ENCODE measurements at regions not wholly inside any gene's neighbourhood (a gene's known extent, or its start where the extent isn't known, plus 50 kb on each side); places are given as distances from the start of the nearest gene placed in this dataset.

DNA sequence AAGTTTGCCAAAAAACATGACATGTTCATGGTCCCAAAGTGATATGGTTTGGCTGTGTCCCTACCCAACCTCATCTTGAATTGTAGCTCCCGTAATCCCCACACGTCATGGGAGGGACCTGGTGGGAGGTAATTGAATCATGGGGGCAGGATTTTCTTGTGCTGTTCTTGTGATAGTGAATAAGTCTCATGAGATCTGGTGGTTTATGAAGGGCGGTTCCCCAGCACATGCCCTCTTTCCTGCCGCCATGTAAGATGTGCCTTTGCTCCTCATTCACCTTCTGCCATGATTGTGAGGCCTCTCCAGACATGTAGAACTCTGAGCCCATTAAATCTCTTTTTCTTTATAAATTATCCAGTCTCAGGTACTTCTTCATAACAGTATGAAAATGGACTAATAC lies 322.1 kb downstream of the MED10 start:
- H3K9me3 ChIP-seq (ENCODE audit: insufficient read depth in 2 of 2, low read depth in 1 of 2, low read length in 1 of 2) = no peaks in the 10 kb centered on the region; a peak in 1 of 4 replicates
- no peak overlapping the region for H2AFZ ChIP-seq (ENCODE audit: low read length)
- ChIA-PET POLR2A (ENCODE audit: partially characterized antibody) (no interaction called here), CTCF (ENCODE audit: partially characterized antibody) (no interaction called here)
- no peak overlapping the region for H2BK120ac ChIP-seq (replicated peaks; ENCODE audit: low read depth, low read length)
- no peak overlapping the region for H4K8ac ChIP-seq (ENCODE audit: extremely low read depth, insufficient read depth, low read length)
- no peak overlapping the region for H2BK12ac ChIP-seq (ENCODE audit: low read depth, low read length)
- no peak overlapping the region for H3K56ac ChIP-seq (replicated peaks; ENCODE audit: insufficient read length, low read depth, low read length)
- no peak overlapping the region for H2BK15ac ChIP-seq (ENCODE audit: low read length)
- no peak overlapping the region for H3K23ac ChIP-seq (ENCODE audit: insufficient read length)
- H3K4me2 ChIP-seq (ENCODE audit: insufficient read depth in 1 of 2, low read depth in 2 of 2, low read length in 2 of 2) = no peak overlapping the region
- H4K91ac ChIP-seq (replicated peaks; ENCODE audit: insufficient read length, low read length) = no peak overlapping the region
- H3K27me3 ChIP-seq (replicated peaks in 1 of 4; ENCODE audit: control insufficient read depth in 3 of 4, extremely low read depth in 1 of 4, insufficient read depth in 3 of 4, low read length in 3 of 4) = no peaks in the 10 kb centered on the region
- H3K79me2 ChIP-seq (ENCODE audit: control insufficient read depth in 1 of 2, insufficient read depth in 2 of 2, low read length in 2 of 2) = no peaks in the 10 kb centered on the region
- H3K4me1 ChIP-seq (replicated peaks in 1 of 4; ENCODE audit: control insufficient read depth in 3 of 4, insufficient read depth in 4 of 4, low read length in 3 of 4) = no peaks in the 10 kb centered on the region; a peak in 1 of 7 replicates
- no peak overlapping the region for H3K4me3 ChIP-seq (ENCODE audit: extremely low read depth in 1 of 4, insufficient read depth in 2 of 4, low read depth in 3 of 4, low read length in 4 of 4)
- H2BK20ac ChIP-seq (ENCODE audit: low read length) = no peak overlapping the region
- H3K4ac ChIP-seq (replicated peaks; ENCODE audit: insufficient read length, low read depth, low read length) = no peak overlapping the region
- H2BK5ac ChIP-seq (ENCODE audit: low read depth, low read length) = no peak overlapping the region
- no peak overlapping the region for H4K5ac ChIP-seq (ENCODE audit: insufficient read length, low read depth, low read length)
- no peaks in the 10 kb centered on the region for H3K79me1 ChIP-seq (ENCODE audit: low read depth, low read length)
- H3K18ac ChIP-seq (ENCODE audit: extremely low read depth, low read length) = no peak overlapping the region
- H3K36me3 ChIP-seq (ENCODE audit: control insufficient read depth in 2 of 4, insufficient read depth in 4 of 4, low read length in 3 of 4) = no peaks in the 10 kb centered on the region
- H3K23me2 ChIP-seq (ENCODE audit: low read depth, low read length) = no peaks in the 10 kb centered on the region
- no peak for DNase-seq (ENCODE audit: low read depth in 1 of 2, low spot score in 2 of 2)
- no peak overlapping the region for H3K27ac ChIP-seq (ENCODE audit: low read depth, low read length)
- H4K20me1 ChIP-seq (replicated peaks in 1 of 2; ENCODE audit: control insufficient read depth in 1 of 2, insufficient read depth in 2 of 2, low read length in 2 of 2) = no peaks in the 10 kb centered on the region
- 75% methylated on average over 4 of the region's 4 CpGs; no CpG with 5 or more reads in 1 of the 2 experiments for WGBS, 2 experiments (ENCODE audit: extremely low coverage in 1 of 2, insufficient coverage in 1 of 2, insufficient read length in 1 of 2, insufficient replicate concordance in 2 of 2, low coverage in 1 of 2, low lambda C conversion rate in 2 of 2, missing lambda C conversion rate in 1 of 2)
- no peak overlapping the region for H3K9ac ChIP-seq (replicated peaks in 1 of 4; ENCODE audit: extremely low read depth in 1 of 4, low read depth in 3 of 4, low read length in 3 of 4)
- FAIRE-seq = no peak
- H3K14ac ChIP-seq (ENCODE audit: insufficient read length) = no peak overlapping the region
- no peak overlapping the region for H2AK5ac ChIP-seq (ENCODE audit: low read depth, low read length)
- no peak for TF ChIP-seq ATF2 (IDR thresholded peaks at IDR 0.05; ENCODE audit: low read length)
- TF ChIP-seq POU5F1 (IDR thresholded peaks at IDR 0.05; ENCODE audit: low read depth, low read length) = no peak
- TF ChIP-seq TCF12 (IDR thresholded peaks at IDR 0.05; ENCODE audit: low read depth, low read length) = no peak
- no peak for TF ChIP-seq PHF8 (conservative IDR thresholded peaks at IDR 0.05; ENCODE audit: low read depth, low read length)
- no peak for TF ChIP-seq BRCA1 (IDR thresholded peaks at IDR 0.05; ENCODE audit: low read depth, low read length)
- TF ChIP-seq BCL11A (IDR thresholded peaks at IDR 0.05; ENCODE audit: low read depth in 2 of 2, low read length in 2 of 2) = no peak
- no peak for TF ChIP-seq EZH2 (IDR thresholded peaks at IDR 0.05; ENCODE audit: low read depth, low read length, severe bottlenecking)
- TF ChIP-seq YY1 (IDR thresholded peaks at IDR 0.05; ENCODE audit: low read depth, low read length) = no peak

Measured in H1 (cell line).